GM21619 (cell line): ENCODE measurements at regions not wholly inside any gene's neighbourhood (a gene's known extent, or its start where the extent isn't known, plus 50 kb on each side); places are given as distances from the start of the nearest gene placed in this dataset.
A peak's percentile ranks its signal among the peaks of the same experiment; 100 is the strongest.

Experiments
- ATAC-seq: cut with Tn5 transposase; IDR thresholded peaks from one replicate; pipeline ENCODE4 v1.9.1; 2021; ENCODE audit not compliant: unreplicated experiment

GRCh38 chr2:18153741-18154140, 275.3 kb downstream of the KCNS3 start:
- ATAC-seq, result no peak

- no peak for ATAC-seq
Measured at GRCh38 chr2:18151237-18151636, 272.8 kb downstream of the KCNS3 start.

- ATAC-seq, result peak; percentile 75
Measured at GRCh38 chr2:18149660-18150246, 271.3 kb downstream of the KCNS3 start.

GRCh38 chr2:18136881-18137475, 258.5 kb downstream of the KCNS3 start:
- no peak for ATAC-seq

- no peak for ATAC-seq
Measured at GRCh38 chr2:18133310-18133709, 254.8 kb downstream of the KCNS3 start.

GRCh38 chr2:18132697-18133096, 254.2 kb downstream of the KCNS3 start:
- ATAC-seq, result peak; percentile 75

GRCh38 chr2:18131761-18132160, 253.3 kb downstream of the KCNS3 start:
- no peak for ATAC-seq

GRCh38 chr2:18129348-18129747, 250.9 kb downstream of the KCNS3 start:
- ATAC-seq, result no peak

- no peak for ATAC-seq
Measured at GRCh38 chr2:18125303-18125702, 246.8 kb downstream of the KCNS3 start.

- ATAC-seq, result no peak
Measured at GRCh38 chr2:18124116-18124835, 245.8 kb downstream of the KCNS3 start.

- ATAC-seq, result no peak
Measured at GRCh38 chr2:18123577-18123976, 245.1 kb downstream of the KCNS3 start.

GRCh38 chr2:18123211-18123570, 244.7 kb downstream of the KCNS3 start:
- ATAC-seq, result no peak

GRCh38 chr2:18122544-18123210, 244.2 kb downstream of the KCNS3 start:
- ATAC-seq, result no peak

- ATAC-seq, result no peak
Measured at GRCh38 chr2:18119883-18120282, 241.4 kb downstream of the KCNS3 start.

- no peak for ATAC-seq
Measured at GRCh38 chr2:18118703-18119102, 240.2 kb downstream of the KCNS3 start.

- ATAC-seq, result peak; percentile 91
Measured at GRCh38 chr2:18117592-18117991, 239.1 kb downstream of the KCNS3 start.

GRCh38 chr2:18110222-18110621, 231.8 kb downstream of the KCNS3 start:
- ATAC-seq, result no peak

GRCh38 chr2:18106841-18107240, 228.4 kb downstream of the KCNS3 start:
- peak; percentile 64 for ATAC-seq

GRCh38 chr2:18105929-18106328, 227.5 kb downstream of the KCNS3 start:
- no peak for ATAC-seq

GRCh38 chr2:18104595-18105224, 226.2 kb downstream of the KCNS3 start:
- no peak for ATAC-seq

GRCh38 chr2:18096836-18097405, 218.5 kb downstream of the KCNS3 start:
- no peak for ATAC-seq
